HEK293T (cell line): ENCODE measurements at regions not wholly inside any gene's neighbourhood (a gene's known extent, or its start where the extent isn't known, plus 50 kb on each side); places are given as distances from the start of the nearest gene placed in this dataset.
"Not testable (repeated sequence)": the region's sequence is repeated elsewhere in the genome, so short reads cannot be mapped to it uniquely, and the experiment has no call there.

Source experiments
- CTCF ChIA-PET: fragments of 350-600 bp; formaldehyde crosslinking; extraction: SDS; loops from one replicate; lab custom pipeline; 2021; ENCODE audit warnings: antibody characterized with exemption, inconsistent platforms; lab: Yijun Ruan, JAX
- POLR2A ChIA-PET: fragments of 350-600 bp; formaldehyde crosslinking; extraction: SDS; loops from one replicate; lab custom pipeline; 2020; ENCODE audit warnings: antibody characterized with exemption, inconsistent platforms; lab: Yijun Ruan, JAX
- DNase-seq: peaks from one replicate; pipeline ENCODE4 v3.0.0; 2012; ENCODE audit warnings: mixed read lengths; ENCODE audit errors: extremely low spot score
- ARNT ChIP-seq: fragments of 450-650 bp; IDR thresholded peaks from 2 replicates; pipeline ENCODE4 v1.6.1; 2017; ENCODE audit warnings: mild to moderate bottlenecking
- BHLHE40 ChIP-seq: fragments of 450-650 bp; IDR thresholded peaks from 2 replicates; pipeline ENCODE4 v1.6.1; 2016; ENCODE audit warnings: mild to moderate bottlenecking, moderate library complexity, borderline replicate concordance
- CTBP1 ChIP-seq: fragments of 450-650 bp; IDR thresholded peaks from 2 replicates; pipeline ENCODE4 v1.6.1; 2016; ENCODE audit warnings: borderline replicate concordance
- ELF4 ChIP-seq: fragments of 450-650 bp; IDR thresholded peaks from 2 replicates; pipeline ENCODE4 v1.6.1; 2017; ENCODE audit warnings: antibody characterized with exemption
- FOXA1 ChIP-seq: fragments of 450-650 bp; IDR thresholded peaks from 2 replicates; pipeline ENCODE4 v1.6.1; 2016; ENCODE audit warnings: mild to moderate bottlenecking
- FOXK2 ChIP-seq: fragments of 450-650 bp; IDR thresholded peaks from 2 replicates; pipeline ENCODE4 v1.6.1; 2016; ENCODE audit warnings: mild to moderate bottlenecking
- FOXM1 ChIP-seq: fragments of 450-650 bp; IDR thresholded peaks from 2 replicates; pipeline ENCODE4 v1.6.1; 2017; ENCODE audit warnings: mild to moderate bottlenecking, borderline replicate concordance
- HDGF ChIP-seq: fragments of 450-650 bp; IDR thresholded peaks from 2 replicates; pipeline ENCODE4 v1.6.1; 2017; ENCODE audit warnings: antibody characterized with exemption, borderline replicate concordance
- L3MBTL2 ChIP-seq: fragments of 450-650 bp; conservative IDR thresholded peaks from 2 replicates; pipeline ENCODE4 v1.6.1; 2016; ENCODE audit warnings: mild to moderate bottlenecking
- LEF1 ChIP-seq: fragments of 450-650 bp; IDR thresholded peaks from 2 replicates; pipeline ENCODE4 v1.6.1; 2017; ENCODE audit warnings: mild to moderate bottlenecking, borderline replicate concordance
- NFRKB ChIP-seq: fragments of 450-650 bp; IDR thresholded peaks from 2 replicates; pipeline ENCODE4 v1.6.1; 2016; ENCODE audit warnings: mild to moderate bottlenecking, moderate library complexity
- PKNOX1 ChIP-seq: fragments of 450-650 bp; IDR thresholded peaks from 2 replicates; pipeline ENCODE4 v1.6.1; 2016
- SP1 ChIP-seq: fragments of 450-650 bp; IDR thresholded peaks from 2 replicates; pipeline ENCODE4 v1.6.1; 2017
- SUZ12 ChIP-seq: fragments of 450-650 bp; IDR thresholded peaks from 2 replicates; pipeline ENCODE4 v1.6.1; 2016; ENCODE audit warnings: mild to moderate bottlenecking
- TARDBP ChIP-seq: fragments of 450-650 bp; IDR thresholded peaks from 2 replicates; pipeline ENCODE4 v1.6.1; 2016
- ZNF384 ChIP-seq: fragments of 450-650 bp; IDR thresholded peaks from 2 replicates; pipeline ENCODE4 v1.6.1; 2016

GRCh38 chr5:34550964-34551363 is 105.2 kb upstream of the RAI14 start:
- CTCF ChIA-PET: no interaction called here
- no peak for TF ChIP-seq LEF1
- TF ChIP-seq TARDBP: no peak
- TF ChIP-seq ZNF384: no peak
- no peak for TF ChIP-seq FOXA1
- TF ChIP-seq ARNT: no peak
- TF ChIP-seq CTBP1: no peak
- no peak for TF ChIP-seq SUZ12
- TF ChIP-seq NFRKB: no peak
- TF ChIP-seq PKNOX1: no peak
- no peak for TF ChIP-seq FOXK2
- no peak for TF ChIP-seq FOXM1
- TF ChIP-seq BHLHE40: no peak
- TF ChIP-seq HDGF: no peak
- TF ChIP-seq L3MBTL2: no peak
- no peak for TF ChIP-seq ELF4
- no peak for TF ChIP-seq SP1
- POLR2A ChIA-PET: no interaction called here
- no peak for DNase-seq

GRCh38 chr5:34551911-34552433 is 104.2 kb upstream of the RAI14 start:
- CTCF ChIA-PET: interaction anchor here (1.3 kb wide), 1 partner anchor 29 kb away, joined by 4 read pairs; no protein-coding TSS in a partner anchor
- DNase-seq: no peak
- TF ChIP-seq LEF1 (no peak), CTBP1 (no peak), ELF4 (no peak)
- POLR2A ChIA-PET: no interaction called here

DNA sequence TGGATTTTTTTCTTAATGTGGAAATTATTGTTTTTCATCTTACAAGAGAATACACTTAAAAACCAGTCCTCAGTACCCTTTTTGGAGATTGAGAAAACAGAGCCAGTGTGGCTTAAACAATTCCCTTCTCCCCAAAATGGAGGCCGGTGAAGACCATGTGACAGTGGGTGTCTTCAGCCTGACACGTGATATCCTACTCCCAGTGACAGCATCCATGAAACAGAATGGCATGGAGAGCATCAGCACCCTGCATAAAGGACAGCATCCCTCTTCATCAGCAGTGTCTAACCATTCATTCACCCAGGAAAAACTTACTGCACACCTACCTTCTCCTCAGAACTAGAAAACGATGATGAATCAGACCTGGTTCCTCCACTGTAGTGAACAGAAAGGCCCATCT is 103.4 kb upstream of the RAI14 start:
- DNase-seq: no peak
- TF ChIP-seq HDGF (no peak), LEF1 (no peak), ARNT (no peak)
- CTCF ChIA-PET: interaction anchor here (1.3 kb wide), 1 partner anchor 29 kb away, joined by 4 read pairs; no protein-coding TSS in a partner anchor
- POLR2A ChIA-PET: no interaction called here

- ChIA-PET CTCF (no interaction called here), POLR2A (no interaction called here)
- TF ChIP-seq ZNF384: no peak
- no peak for DNase-seq
These were observed 102.5 kb upstream of the RAI14 start for GRCh38 chr5:34553581-34553980.

GRCh38 chr5:34554641-34555040 is 101.5 kb upstream of the RAI14 start:
- ChIA-PET POLR2A (no interaction called here), CTCF (no interaction called here)
- TF ChIP-seq FOXA1 (no peak), BHLHE40 (no peak)
- no peak for DNase-seq

- ChIA-PET POLR2A (interaction anchor here (0.7 kb wide), 1 partner anchor 360 kb away, joined by 3 read pairs; the partner anchor contains the start of gene BRIX1), CTCF (no interaction called here)
- DNase-seq: no peak
- TF ChIP-seq LEF1 (no peak), NFRKB (no peak), PKNOX1 (no peak), SP1 (no peak), FOXA1 (no peak), TARDBP (no peak), FOXM1 (no peak), BHLHE40 (no peak)
These were observed 100.2 kb upstream of the RAI14 start for GRCh38 chr5:34555699-34556508.

GRCh38 chr5:34556509-34556782 is 99.7 kb upstream of the RAI14 start:
- POLR2A ChIA-PET: no interaction called here
- TF ChIP-seq ELF4 (no peak), HDGF (no peak), NFRKB (no peak)

DNA sequence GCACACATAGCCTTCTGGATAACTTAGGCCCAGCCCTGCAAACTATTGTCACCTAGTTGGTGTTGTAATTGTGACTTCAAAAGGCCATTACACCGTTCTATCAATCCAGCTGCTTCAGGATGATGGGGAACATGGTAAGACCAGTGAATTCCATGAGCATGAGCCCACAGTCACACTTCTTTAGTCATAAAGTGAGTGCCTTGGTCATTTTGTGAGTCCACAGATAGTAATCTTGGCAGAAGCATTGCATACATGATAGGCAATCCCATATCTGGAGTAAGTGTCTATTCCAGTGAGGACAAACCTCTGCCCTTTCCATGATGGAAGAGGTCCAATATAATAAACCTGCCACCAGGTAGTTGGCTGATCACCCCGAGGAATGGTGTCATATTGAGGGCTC is 94.5 kb upstream of the RAI14 start:
- POLR2A ChIA-PET, CTCF ChIA-PET: not testable (repeated sequence)

More at GRCh38 chr5:34556509-34556782, 99.7 kb upstream of the RAI14 start:
- no peak for DNase-seq
- CTCF ChIA-PET: no interaction called here

GRCh38 chr5:34562791-34563190 is 93.3 kb upstream of the RAI14 start:
- ChIA-PET CTCF (no interaction called here), POLR2A (no interaction called here)
- no peak for DNase-seq
- TF ChIP-seq ZNF384: no peak
- TF ChIP-seq SP1: no peak
- TF ChIP-seq NFRKB: no peak
- TF ChIP-seq SUZ12: no peak
- no peak for TF ChIP-seq LEF1
- no peak for TF ChIP-seq CTBP1
- TF ChIP-seq L3MBTL2: no peak
- no peak for TF ChIP-seq FOXK2
- no peak for TF ChIP-seq HDGF
- no peak for TF ChIP-seq ELF4

More for the DNA sequence above, 94.5 kb upstream of the RAI14 start:
- not testable (repeated sequence) for DNase-seq
